RWPE1 (cell line): ENCODE measurements at regions not wholly inside any gene's neighbourhood (a gene's known extent, or its start where the extent isn't known, plus 50 kb on each side); places are given as distances from the start of the nearest gene placed in this dataset.
"Not testable (repeated sequence)": the region's sequence is repeated elsewhere in the genome, so short reads cannot be mapped to it uniquely, and the experiment has no call there.

ENCODE experiments used
- CTCF ChIA-PET: fragments of 350-600 bp; sonication (Branson Sonifier 250); formaldehyde crosslinking; extraction: SDS; loops from one replicate; lab custom pipeline; 2021; lab: Yijun Ruan, JAX
- POLR2A ChIA-PET: fragments of 400-600 bp; formaldehyde crosslinking; extraction: SDS; loops from one replicate; lab custom pipeline; 2020; ENCODE audit warnings: antibody characterized with exemption; ENCODE audit not compliant: low non-redundant PET; lab: Yijun Ruan, JAX
- DNase-seq: peaks from one replicate; pipeline ENCODE4 v3.0.0; 2012; ENCODE audit warnings: low spot score
- H3K27ac ChIP-seq: fragments of 450-650 bp; 2 replicates; pipeline ENCODE4 v1.5.1; 2017
- CTCF ChIP-seq: fragments of 450-650 bp; conservative IDR thresholded peaks from 2 replicates; pipeline ENCODE4 v1.5.1; 2017; ENCODE audit warnings: low read depth, mild to moderate bottlenecking

- DNase-seq = peak; percentile 6
- no peak overlapping the region for H3K27ac ChIP-seq
- CTCF ChIA-PET = no interaction called here
- TF ChIP-seq CTCF = no peak
- POLR2A ChIA-PET = no interaction called here
Measured at GRCh38 chrX:43269201-43269600, 386.9 kb upstream of the MAOA start.

- no peak for DNase-seq
- ChIA-PET POLR2A (no interaction called here), CTCF (no interaction called here)
- H3K27ac ChIP-seq = no peak overlapping the region
- no peak for TF ChIP-seq CTCF
Measured at GRCh38 chrX:43277879-43278278, 378.2 kb upstream of the MAOA start.

- H3K27ac ChIP-seq = no peak overlapping the region
- CTCF ChIA-PET = no interaction called here
- no peak for DNase-seq
- POLR2A ChIA-PET = no interaction called here
- TF ChIP-seq CTCF = no peak
Measured at GRCh38 chrX:43278440-43278839, 377.7 kb upstream of the MAOA start.

GRCh38 chrX:43279341-43279808 lies 376.7 kb upstream of the MAOA start:
- no peak for TF ChIP-seq CTCF
- POLR2A ChIA-PET = no interaction called here
- no peak overlapping the region for H3K27ac ChIP-seq
- no peak for DNase-seq
- CTCF ChIA-PET = no interaction called here

- H3K27ac ChIP-seq = no peak overlapping the region
- no peak for TF ChIP-seq CTCF
- POLR2A ChIA-PET = no interaction called here
- no peak for DNase-seq
- CTCF ChIA-PET = no interaction called here
Measured at GRCh38 chrX:43283187-43283586, 372.9 kb upstream of the MAOA start.

- CTCF ChIA-PET, POLR2A ChIA-PET, DNase-seq: not testable (repeated sequence)
Measured at GRCh38 chrX:43311625-43312024, 344.5 kb upstream of the MAOA start.

GRCh38 chrX:43313035-43313434 lies 343.1 kb upstream of the MAOA start:
- CTCF ChIA-PET = no interaction called here
- TF ChIP-seq CTCF = no peak
- H3K27ac ChIP-seq = no peak overlapping the region
- DNase-seq = no peak
- POLR2A ChIA-PET = no interaction called here

More at GRCh38 chrX:43311625-43312024, 344.5 kb upstream of the MAOA start:
- H3K27ac ChIP-seq = not testable (repeated sequence)
